ENCODE measurements at regions not wholly inside any gene's neighbourhood (a gene's known extent, or its start where the extent isn't known, plus 50 kb on each side); places are given as distances from the start of the nearest gene placed in this dataset.

- TF ChIP-seq CHD7 (IDR thresholded peaks at IDR 0.05; ENCODE audit: insufficient replicate concordance, low read length) (no peak), KDM4A (IDR thresholded peaks at IDR 0.05; ENCODE audit: low read depth, low read length, severe bottlenecking) (no peak), USF2 (IDR thresholded peaks at IDR 0.05; ENCODE audit: low read length) (no peak), BRCA1 (IDR thresholded peaks at IDR 0.05; ENCODE audit: low read depth, low read length) (no peak), RFX5 (IDR thresholded peaks at IDR 0.05; ENCODE audit: borderline replicate concordance, low read depth, low read length) (no peak)
Measured at GRCh38 chr18:55737266-55737665, 149.3 kb upstream of the TCF4 start (continued).

Measured in H1 (cell line).